ENCODE measurements at regions not wholly inside any gene's neighbourhood (a gene's known extent, or its start where the extent isn't known, plus 50 kb on each side); places are given as distances from the start of the nearest gene placed in this dataset.

GRCh38 chr6:147758303-147758702, 249.8 kb downstream of the SAMD5 start:
- TF ChIP-seq CTCF (IDR thresholded peaks at IDR 0.05; ENCODE audit: borderline replicate concordance, extremely low read depth, low read length, poor library complexity, severe bottlenecking), result no peak
- no peak for TF ChIP-seq EZH2 (IDR thresholded peaks at IDR 0.05; ENCODE audit: borderline replicate concordance, low read depth, low read length, severe bottlenecking)
